Smooth muscle cell (in vitro differentiated cells): ENCODE measurements at regions not wholly inside any gene's neighbourhood (a gene's known extent, or its start where the extent isn't known, plus 50 kb on each side); places are given as distances from the start of the nearest gene placed in this dataset.

Source experiments
- DNase-seq: peaks from one replicate; lab custom pipeline; 2025; ENCODE audit not compliant: unreplicated experiment; lab: John Stamatoyannopoulos, UW
- H2AFZ ChIP-seq: fragments of 200-600 bp; sonication (generic); 2 replicates; pipeline ENCODE4 v1.6.0; 2016; ENCODE audit warnings: antibody characterized with exemption, low read depth, mild to moderate bottlenecking
- H3F3A ChIP-seq: fragments of 200-600 bp; sonication (generic); 2 replicates; pipeline ENCODE4 v1.6.0; 2017; ENCODE audit warnings: antibody characterized with exemption, low read depth
- H3K27ac ChIP-seq: fragments of 200-600 bp; sonication (generic); 2 replicates; pipeline ENCODE4 v1.5.1; 2016; ENCODE audit warnings: low read depth, mild to moderate bottlenecking
- H3K27me3 ChIP-seq: fragments of 200-600 bp; sonication (generic); 2 replicates; pipeline ENCODE4 v1.6.1; 2016; ENCODE audit warnings: low read depth, mild to moderate bottlenecking
- H3K36me3 ChIP-seq: fragments of 200-600 bp; sonication (generic); 2 replicates; pipeline ENCODE4 v1.5.1; 2016; ENCODE audit warnings: low read depth
- H3K4me1 ChIP-seq: fragments of 200-600 bp; sonication (generic); 2 replicates; pipeline ENCODE4 v1.5.1; 2016; ENCODE audit warnings: low read depth
- H3K4me2 ChIP-seq: fragments of 200-600 bp; sonication (generic); 2 replicates; pipeline ENCODE4 v1.6.0; 2016; ENCODE audit warnings: mild to moderate bottlenecking
- H3K4me3 ChIP-seq: fragments of 200-600 bp; sonication (generic); 2 replicates; pipeline ENCODE4 v1.5.1; 2016; ENCODE audit warnings: mild to moderate bottlenecking
- H3K79me2 ChIP-seq: fragments of 200-600 bp; sonication (generic); 2 replicates; pipeline ENCODE4 v1.6.0; 2016; ENCODE audit warnings: low read depth, mild to moderate bottlenecking
- H3K9ac ChIP-seq: fragments of 200-600 bp; sonication (generic); 2 replicates; pipeline ENCODE4 v1.6.0; 2016; ENCODE audit warnings: low read depth
- H3K9me3 ChIP-seq: fragments of 200-600 bp; sonication (generic); replicated peaks from 2 replicates; pipeline ENCODE4 v1.5.1; 2016; ENCODE audit warnings: low read depth
- H4K20me1 ChIP-seq: fragments of 200-600 bp; sonication (generic); 2 replicates; pipeline ENCODE4 v1.6.0; 2016; ENCODE audit warnings: low read depth
- CTCF ChIP-seq: fragments of 200-600 bp; sonication (generic); IDR thresholded peaks from 2 replicates; pipeline ENCODE4 v1.5.1; 2017; ENCODE audit warnings: borderline replicate concordance, mild to moderate bottlenecking, antibody characterized with exemption; ENCODE audit not compliant: insufficient read depth, poor library complexity, severe bottlenecking
- WGBS: methylation state at CpG from one replicate; pipeline ENCODE4 v1.1.7; 2016; ENCODE audit warnings: low lambda C conversion rate; 5-methylcytosine and 5-hydroxymethylcytosine counted together

GRCh38 chr14:49966971-49967630, 74.2 kb downstream of the ARF6 start:
- Histone ChIP-seq H3K27me3 (no peaks in the 10 kb centered on the region), H3K36me3 (no peaks in the 10 kb centered on the region), H3K27ac (peak overlapping the region; percentile 41), H3K9me3 (no peaks in the 10 kb centered on the region), H3K4me2 (peak overlapping the region; percentile 40), H3K4me3 (no peak overlapping the region), H3F3A (peaks cover 9% of the 10 kb centered on the region), H2AFZ (no peak overlapping the region), H3K79me2 (no peaks in the 10 kb centered on the region), H4K20me1 (no peaks in the 10 kb centered on the region), H3K9ac (no peak overlapping the region), H3K4me1 (peaks cover 18% of the 10 kb centered on the region)
- TF ChIP-seq CTCF = no peak
- WGBS = 94% methylated on average over 11 of the region's 11 CpGs
- no peak for DNase-seq

DNA sequence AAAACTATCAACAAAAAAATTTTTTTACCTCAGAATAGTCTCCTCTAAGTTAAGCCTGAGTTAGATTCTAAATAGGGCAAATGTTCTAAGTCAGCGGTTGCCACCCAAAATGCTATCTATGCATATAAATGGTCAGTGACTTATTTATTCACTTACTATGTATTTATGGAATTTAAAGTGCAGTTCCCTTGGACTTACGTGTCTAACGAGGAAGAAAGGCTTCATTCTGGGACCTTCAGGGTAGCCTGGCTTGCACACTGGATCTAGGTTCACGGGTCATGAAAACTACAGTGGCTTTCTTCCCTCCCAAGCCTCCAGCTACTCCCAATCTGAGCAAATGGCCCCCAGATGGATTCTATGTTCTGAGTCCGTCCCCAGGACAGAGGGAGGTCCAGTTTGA, 77.1 kb downstream of the ARF6 start:
- H3K36me3 ChIP-seq = no peaks in the 10 kb centered on the region
- no peak for DNase-seq
- H4K20me1 ChIP-seq = no peaks in the 10 kb centered on the region
- TF ChIP-seq CTCF = no peak
- H3K4me3 ChIP-seq = no peak overlapping the region
- peak overlapping the region; percentile 96 for H2AFZ ChIP-seq
- H3K9ac ChIP-seq = peak overlapping the region; percentile 18
- H3K27me3 ChIP-seq = no peaks in the 10 kb centered on the region
- WGBS = 75% methylated on average over 5 of the region's 5 CpGs
- peak overlapping the region; percentile 88 for H3K27ac ChIP-seq
- peak overlapping the region; percentile 63 for H3K4me2 ChIP-seq
- H3F3A ChIP-seq = peaks cover 12% of the 10 kb centered on the region
- no peaks in the 10 kb centered on the region for H3K9me3 ChIP-seq
- no peaks in the 10 kb centered on the region for H3K79me2 ChIP-seq
- peaks cover 18% of the 10 kb centered on the region for H3K4me1 ChIP-seq

DNA sequence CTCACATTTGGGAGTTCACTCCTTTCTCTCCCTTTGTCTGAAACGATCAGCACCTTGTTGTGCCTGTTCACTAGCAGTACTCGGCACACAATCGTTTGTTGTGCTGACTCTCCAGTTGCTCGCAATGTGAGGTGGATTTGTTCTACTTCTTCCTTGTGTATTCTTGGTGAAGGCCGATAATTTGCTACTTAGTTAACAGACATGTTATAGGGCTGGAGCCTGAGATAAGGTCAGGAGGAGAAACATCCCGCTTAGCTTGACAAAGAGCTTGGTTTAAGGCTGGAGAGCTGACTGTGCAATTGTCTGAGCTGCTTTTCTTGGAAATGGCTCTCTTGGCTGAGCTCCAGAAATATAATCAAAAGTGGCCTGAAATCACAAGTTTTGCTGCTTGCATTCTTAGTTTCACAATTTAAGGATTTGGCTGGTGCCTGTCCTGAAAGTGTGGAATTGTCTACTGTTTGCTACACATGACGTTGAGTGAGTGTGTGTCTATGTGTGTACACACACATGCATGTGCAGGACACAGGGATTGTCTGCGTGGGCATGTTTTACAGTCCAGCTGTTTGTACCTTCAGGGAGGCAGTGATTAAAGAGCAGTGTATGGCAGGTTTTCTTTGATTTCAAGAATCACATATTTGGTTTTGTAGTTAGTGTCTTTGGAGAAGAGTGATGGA, 77.7 kb downstream of the ARF6 start:
- Histone ChIP-seq H3K9ac (peak overlapping the region; percentile 18), H3K36me3 (no peaks in the 10 kb centered on the region), H2AFZ (peak overlapping the region; percentile 96), H3F3A (peaks cover 13% of the 10 kb centered on the region), H3K27me3 (no peaks in the 10 kb centered on the region), H3K79me2 (no peaks in the 10 kb centered on the region), H3K27ac (peak overlapping the region; percentile 88), H3K4me2 (peak overlapping the region; percentile 63), H3K9me3 (no peaks in the 10 kb centered on the region), H3K4me1 (peaks cover 18% of the 10 kb centered on the region), H3K4me3 (no peak overlapping the region), H4K20me1 (no peaks in the 10 kb centered on the region)
- TF ChIP-seq CTCF = no peak
- 25% methylated on average over 8 of the region's 8 CpGs for WGBS
- DNase-seq = no peak
